Stromal cell of bone marrow (primary cell): ENCODE measurements at regions not wholly inside any gene's neighbourhood (a gene's known extent, or its start where the extent isn't known, plus 50 kb on each side); places are given as distances from the start of the nearest gene placed in this dataset.
"Not testable (repeated sequence)": the region's sequence is repeated elsewhere in the genome, so short reads cannot be mapped to it uniquely, and the experiment has no call there.

Experiments
- DNase-seq: peaks from one replicate; pipeline ENCODE4 v3.0.0-alpha.2; 2012; ENCODE audit warnings: low read depth

DNA sequence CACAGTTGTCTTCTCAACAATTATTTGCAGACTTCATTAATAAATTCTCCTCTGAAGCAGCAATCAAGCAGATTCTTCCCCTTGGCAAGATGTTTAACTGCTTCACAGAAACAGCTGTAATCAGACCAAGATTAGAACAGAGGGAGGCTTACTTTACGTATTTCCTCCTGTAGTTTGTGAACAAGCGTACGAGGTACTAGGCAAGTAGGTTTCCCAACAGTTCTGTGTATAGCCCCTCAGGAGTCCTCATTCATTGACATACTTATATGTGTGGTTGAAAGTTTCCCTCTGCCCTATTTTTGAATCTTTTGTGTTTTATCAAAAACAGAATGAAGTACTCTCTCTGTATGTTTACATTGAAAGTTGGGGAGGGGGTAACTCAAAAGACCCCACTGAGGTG, 128.0 kb downstream of the SPATA31D1 start:
- no peak for DNase-seq

DNA sequence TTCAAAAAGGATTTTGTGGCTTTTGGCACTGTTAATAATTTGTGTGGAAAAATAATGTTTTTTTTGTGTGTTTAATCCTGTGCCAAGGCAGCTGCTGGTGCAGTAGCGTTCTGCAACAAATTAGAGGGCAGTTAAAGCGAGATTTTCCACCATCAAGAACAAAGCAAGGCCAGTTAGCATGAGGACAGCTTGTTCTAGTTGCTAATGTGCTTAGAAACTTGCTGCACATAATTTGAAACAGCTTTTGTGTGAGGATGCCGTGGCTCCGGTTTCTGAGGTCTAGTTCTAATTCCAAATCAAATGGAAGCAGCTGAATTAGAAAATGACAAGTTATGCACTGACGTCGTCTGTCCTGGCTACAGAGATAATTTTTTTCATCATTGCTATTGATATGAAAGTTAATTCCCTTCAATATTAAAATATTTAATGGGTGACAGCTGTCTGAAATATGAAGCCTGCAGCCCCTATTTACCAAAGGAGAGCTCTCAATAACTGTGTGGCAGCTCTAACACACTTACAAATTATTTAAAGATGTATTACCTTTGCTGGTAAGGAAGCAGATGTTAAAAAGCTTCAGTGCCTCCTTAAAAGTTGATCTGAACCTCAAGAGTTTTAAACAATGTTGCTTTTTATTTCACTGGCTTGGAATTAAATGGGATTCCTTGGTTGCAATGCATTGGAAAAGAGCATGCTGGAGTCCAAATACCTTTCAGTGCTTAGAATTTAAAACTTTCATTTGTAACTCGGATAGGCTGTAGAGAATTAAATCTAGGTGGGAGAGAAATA, 128.6 kb downstream of the SPATA31D1 start:
- DNase-seq = no peak

- DNase-seq = no peak
Observed at GRCh38 chr9:82122731-82123130, 134.2 kb downstream of the SPATA31D1 start.

DNA sequence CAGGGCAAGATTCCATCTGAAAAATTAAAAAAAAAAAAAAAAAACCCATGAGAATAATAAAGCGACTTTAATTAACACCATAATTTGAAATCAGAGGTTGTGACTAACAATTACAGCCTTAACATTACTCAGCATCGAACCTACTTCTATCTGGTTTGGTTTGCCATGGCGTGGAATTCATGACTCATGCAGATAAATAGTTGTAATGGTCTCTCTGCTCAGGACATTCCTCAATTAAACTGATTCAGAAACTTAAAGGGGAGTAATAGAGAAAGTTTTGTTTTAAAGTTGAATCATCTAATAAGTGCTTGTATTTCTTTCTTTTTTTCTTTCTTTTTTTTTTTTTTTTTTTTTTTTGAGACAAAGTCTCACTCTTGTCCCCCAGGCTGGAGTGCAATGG, 135.5 kb downstream of the SPATA31D1 start:
- DNase-seq = peak; percentile 77

DNA sequence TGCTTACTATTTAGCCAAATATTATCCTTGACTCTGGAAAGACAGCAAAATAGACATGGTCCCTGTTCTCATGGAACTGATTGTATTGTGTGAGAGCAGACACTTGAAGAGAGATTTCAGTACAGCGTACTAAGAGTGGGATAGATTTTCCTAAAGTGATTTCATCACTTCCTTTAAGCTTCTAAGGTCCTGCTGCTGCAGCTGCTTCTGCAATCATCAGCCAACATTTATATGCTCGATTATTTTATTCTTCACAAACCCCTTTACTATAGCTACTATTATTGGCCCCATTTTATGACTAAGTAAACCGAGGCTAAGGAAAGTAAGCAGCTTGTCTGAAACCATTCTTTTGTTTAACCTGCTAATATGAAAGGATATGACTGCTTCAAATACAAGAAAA, 137.7 kb downstream of the SPATA31D1 start:
- DNase-seq = no peak

GRCh38 chr9:82127465-82127864, 138.9 kb downstream of the SPATA31D1 start:
- no peak for DNase-seq

- no peak for DNase-seq
Observed at GRCh38 chr9:82128011-82128696, 139.6 kb downstream of the SPATA31D1 start.

GRCh38 chr9:82129708-82130107, 141.1 kb downstream of the SPATA31D1 start:
- no peak for DNase-seq

DNA sequence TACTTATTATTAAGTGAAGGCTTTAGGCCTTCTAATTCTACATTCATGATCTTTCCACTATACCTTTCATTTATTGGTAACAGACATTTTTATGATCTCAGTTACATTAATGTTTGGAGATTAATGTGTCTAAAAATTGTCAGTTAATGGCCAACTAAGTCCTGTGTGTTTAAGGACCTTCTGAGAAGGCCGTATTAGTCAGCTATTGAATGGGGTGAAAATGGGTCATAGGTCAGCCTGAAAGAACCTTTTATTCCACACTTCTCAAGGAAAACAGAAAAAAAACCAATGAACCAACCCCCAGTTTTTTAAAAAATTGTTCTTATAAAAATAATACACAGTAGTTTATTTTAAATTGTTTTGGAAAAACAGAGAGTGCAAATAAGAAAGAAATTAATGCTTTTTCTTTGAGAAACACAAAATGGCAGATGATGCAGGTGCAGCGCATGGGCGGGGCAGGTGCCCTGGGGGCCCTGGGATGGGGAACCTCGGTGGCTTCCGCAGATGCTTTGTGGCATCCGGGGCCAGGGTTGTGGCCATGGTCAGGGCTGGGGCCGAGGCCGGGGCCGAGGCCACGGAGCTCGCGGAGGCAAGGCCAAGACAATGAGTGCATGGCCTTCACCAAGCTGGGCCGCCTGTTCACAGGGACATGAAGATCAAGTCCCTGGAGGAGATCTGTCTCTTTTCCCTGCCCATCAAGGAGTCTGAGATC, 141.9 kb downstream of the SPATA31D1 start:
- no peak for DNase-seq

DNA sequence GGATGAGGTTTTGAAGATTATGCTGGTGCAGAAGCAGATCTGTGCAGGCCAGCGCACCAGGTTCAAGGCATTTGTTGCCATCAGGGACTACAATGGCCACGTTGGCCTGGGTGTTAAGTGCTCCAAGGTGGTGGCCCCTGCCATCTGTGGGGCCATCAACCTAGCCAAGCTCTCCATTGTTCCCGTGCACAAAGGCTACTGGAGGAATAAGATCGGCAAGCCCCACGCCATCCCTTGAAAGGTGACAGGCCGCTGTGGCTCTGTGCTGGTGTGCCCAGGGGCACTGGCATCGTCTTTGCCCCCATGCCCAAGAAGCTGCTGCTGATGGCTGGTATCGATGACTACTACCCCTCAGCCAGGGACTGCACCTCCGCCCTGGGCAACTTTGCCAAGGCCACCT, 142.5 kb downstream of the SPATA31D1 start:
- DNase-seq = no peak

- DNase-seq = no peak
Observed at GRCh38 chr9:82132024-82132423, 143.5 kb downstream of the SPATA31D1 start.

DNA sequence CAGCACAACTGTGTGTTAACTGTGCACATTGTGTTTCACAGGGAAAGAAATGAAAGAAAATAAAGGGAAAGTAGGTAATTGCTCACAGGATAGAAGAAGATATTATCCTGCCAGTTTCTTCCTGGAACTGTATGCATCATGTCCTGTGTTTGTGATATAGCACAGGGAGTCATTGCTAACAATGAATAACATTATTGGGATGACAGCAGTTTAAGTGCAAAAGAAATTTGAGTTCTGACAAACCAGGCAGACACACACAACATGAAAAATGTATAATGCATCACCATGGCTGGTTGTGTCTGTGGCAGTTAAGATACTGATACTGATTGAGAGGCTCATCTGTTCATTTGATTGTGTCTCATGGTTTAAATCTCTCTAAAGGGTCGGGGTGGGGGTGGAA, 145.4 kb downstream of the SPATA31D1 start:
- DNase-seq = no peak

DNA sequence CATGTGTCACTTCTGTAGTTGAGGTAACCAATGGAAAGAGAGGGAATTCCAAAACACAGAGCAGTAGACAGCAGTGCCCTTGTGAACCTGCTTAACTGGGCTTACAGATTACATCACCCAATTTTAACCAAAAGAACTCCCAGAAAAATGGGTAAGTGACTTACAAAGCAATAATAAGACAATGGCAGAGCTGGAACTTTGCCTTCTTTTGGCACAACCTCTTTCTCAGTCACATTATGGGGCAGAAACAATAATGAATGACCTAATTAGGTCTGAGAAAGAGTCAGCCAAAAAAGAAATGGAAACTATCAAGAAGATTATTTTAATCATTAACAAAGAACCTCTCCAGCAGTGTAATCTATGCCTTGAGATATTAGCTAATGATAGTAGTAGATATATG, 146.5 kb downstream of the SPATA31D1 start:
- no peak for DNase-seq

DNA sequence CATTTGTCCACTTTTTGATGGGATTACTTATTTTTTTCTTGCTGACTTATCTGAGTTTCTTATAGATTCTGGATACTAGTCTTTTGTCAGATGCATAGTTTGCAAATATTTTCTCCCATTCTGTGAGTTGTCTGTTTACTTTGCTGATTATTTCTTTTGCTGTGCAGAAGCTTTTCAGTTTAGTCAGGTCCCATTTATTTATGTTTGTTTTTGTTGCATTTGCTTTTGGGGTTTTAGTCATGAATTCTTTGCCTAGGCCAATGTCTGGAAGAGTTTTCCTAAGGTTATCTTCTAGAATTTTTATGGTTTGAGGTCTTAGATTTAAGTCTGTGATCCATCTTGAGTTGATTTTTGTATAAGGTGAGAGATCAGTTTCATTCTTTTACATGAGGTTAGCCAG, 149.5 kb downstream of the SPATA31D1 start:
- not testable (repeated sequence) for DNase-seq

- no peak for DNase-seq
Observed at GRCh38 chr9:82140471-82140870, 151.9 kb downstream of the SPATA31D1 start.

DNA sequence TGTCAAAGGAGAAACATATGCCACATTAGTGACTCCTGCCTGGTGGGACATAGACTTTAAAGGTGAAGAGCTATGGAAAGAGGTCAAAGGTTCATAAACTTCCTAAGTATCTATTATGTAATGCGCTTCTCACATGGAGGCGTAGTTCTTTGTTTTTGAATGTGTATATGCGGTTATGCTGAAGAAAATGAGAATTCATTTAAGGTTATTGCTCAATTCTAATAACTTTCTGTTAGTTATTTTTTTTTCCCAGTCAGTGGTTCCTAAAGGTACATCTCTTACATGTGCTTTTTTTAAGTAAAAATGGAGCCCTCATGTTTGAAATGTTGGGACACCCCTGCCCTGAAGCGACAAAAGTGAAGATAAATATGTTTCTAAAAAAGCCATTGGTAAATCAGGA, 156.2 kb downstream of the SPATA31D1 start:
- no peak for DNase-seq

DNA sequence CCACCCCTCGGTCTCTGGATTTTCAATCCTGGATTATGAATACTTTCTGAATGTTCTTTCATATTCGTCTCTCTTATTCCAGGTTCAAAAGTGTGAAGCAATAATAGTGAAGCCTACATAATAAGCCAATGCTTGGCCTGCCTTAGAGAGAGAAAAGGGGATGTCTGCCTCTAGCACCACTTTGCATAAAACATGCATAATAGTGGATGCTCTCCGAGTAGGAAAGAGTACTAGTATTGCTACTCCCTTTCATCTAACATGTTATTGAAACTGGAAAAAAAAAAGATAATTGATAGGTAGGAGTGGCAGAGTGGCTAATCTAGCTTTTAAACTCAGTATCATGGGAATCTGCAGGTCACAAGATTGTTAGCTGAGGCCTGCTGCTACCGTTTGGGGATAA, 158.1 kb downstream of the SPATA31D1 start:
- no peak for DNase-seq

DNA sequence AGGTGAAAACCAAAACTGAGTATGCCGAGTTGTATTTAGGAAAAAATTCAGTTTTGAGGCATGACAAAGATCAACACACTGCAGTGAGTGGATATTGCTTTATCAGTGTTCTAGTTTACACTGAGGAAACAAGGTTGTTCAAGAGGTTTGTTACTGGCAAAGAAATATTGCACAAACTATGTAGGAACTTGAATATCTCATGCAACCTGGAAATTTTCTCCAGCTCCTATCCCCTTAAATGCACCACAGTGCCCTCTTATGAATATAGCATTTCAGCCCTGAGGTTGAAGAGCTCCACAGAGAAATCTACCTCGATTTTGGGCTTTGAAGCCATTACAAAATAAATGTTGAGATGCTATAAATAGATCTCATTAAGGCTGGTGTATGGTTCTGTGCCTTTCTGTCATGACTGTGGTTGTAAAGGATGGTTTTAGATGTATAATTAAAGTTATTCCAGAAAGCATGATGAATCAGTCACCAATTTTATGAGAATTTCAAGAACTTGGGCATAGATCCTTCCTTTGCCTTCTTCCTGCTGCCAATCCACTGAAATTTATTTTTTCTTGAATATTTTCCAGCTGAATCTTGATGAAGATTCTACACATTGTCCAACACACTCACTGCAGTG, 159.3 kb downstream of the SPATA31D1 start:
- DNase-seq = no peak

GRCh38 chr9:82148426-82148810, 159.8 kb downstream of the SPATA31D1 start:
- no peak for DNase-seq

GRCh38 chr9:82148901-82149461, 160.4 kb downstream of the SPATA31D1 start:
- peak; percentile 73 for DNase-seq

- no peak for DNase-seq
Observed at GRCh38 chr9:82149501-82149946, 161.0 kb downstream of the SPATA31D1 start.

DNA sequence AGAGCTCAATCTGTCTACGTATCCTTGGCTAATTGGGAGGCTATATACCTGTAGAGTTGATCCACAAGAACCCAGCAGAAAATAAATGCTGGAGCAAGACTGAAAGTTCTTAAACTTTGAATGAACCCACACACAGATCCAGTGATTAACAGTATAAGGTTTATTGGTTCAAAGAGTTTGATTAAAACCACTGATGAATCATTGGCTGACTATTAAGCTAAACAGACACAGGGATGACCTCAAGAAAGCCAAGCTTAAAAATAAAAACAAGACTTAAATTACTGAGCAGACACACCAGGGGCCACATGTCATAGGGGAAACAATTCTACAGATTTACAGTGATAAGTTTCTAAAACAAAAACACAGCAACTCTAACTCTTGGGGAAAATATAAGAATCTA, 163.6 kb downstream of the SPATA31D1 start:
- no peak for DNase-seq
